ENCODE measurements at regions not wholly inside any gene's neighbourhood (a gene's known extent, or its start where the extent isn't known, plus 50 kb on each side); places are given as distances from the start of the nearest gene placed in this dataset.

DNA sequence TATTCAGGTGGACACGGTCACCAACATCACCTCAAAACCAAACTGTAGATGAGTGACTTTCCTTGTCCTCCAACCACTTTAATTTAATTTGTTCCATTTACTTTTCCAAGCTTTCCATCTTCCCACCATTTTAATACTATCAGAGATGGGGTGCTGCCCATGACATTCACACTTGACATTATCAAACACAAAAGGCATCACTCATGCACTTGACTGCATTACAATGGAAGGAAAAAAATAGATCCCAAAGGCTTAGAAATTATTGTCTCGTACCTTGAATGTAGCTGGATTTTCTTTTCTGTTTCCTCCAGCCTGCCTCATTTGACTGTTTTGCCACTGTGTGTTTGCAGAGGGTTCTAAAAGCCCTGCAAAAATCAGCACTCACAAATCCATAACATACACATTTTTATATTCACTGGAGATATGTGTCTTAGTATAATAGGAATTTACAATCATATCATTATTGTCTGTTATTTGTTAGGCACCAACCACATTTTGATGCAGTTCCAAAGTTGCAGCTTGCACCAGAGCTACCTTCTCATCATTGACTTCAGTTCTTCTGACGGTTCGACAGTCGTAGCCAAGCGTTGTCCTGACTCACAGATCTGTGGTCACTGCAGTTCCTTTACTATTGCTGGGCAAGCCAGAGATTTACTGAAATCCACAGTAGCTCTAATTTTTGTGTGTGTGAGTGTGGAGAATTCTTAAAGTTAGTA is 712.3 kb upstream of the WWC1 start:
- DNase-seq: no peak

DNA sequence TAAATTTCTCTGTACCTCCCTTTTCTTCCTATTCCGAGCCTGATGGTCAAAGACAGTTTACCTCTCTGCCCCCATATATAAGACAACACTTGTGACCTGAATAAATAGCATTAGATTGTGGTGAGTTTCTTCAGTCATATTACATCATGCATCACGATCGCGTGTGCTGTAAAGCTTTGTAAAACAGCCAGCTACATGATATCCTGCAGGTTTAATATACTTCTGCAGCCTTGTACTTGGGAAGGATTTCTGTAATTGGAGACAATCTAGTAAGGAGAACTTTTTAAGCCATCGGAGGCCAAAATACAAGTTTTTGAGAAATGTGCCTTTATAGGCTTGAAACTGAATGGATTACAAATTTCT is 711.8 kb upstream of the WWC1 start:
- no peak for DNase-seq

DNA sequence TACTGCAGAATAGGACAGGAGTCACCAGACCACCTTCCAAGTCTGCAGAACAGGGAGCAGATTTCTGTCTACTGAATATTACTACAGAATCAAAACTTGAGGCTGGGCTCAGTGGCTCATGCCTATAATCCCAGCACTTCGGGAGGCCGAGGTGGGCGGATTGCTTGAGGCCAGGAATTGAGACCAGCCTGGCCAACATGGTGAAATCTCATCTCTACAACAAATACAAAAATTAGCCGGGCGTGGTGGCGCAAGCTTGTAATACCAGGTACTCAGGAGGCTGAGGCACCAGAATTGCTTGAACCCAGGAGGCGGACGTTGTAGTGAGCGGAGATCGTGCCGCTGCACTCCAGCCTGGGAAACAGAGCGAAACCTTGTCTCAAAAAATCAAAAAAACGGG is 710.8 kb upstream of the WWC1 start:
- no peak for DNase-seq

DNA sequence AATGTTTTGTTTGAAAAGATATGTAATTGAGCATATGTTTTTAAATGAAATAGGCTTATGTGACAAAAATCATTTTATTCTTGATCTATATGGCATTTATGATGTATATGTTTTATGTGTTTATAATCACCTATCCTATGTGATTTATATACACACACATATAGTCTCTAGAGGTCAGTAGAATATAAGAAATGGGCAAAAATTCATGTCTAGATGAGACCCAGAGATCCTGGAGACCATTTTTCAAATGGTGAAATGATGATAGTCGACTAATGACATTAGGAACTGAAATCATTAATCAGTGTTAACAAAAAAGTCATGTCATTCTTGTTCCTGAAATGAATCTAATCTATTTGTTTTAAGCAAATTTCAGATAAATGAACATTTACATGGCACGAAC is 709.2 kb upstream of the WWC1 start:
- DNase-seq: no peak

DNA sequence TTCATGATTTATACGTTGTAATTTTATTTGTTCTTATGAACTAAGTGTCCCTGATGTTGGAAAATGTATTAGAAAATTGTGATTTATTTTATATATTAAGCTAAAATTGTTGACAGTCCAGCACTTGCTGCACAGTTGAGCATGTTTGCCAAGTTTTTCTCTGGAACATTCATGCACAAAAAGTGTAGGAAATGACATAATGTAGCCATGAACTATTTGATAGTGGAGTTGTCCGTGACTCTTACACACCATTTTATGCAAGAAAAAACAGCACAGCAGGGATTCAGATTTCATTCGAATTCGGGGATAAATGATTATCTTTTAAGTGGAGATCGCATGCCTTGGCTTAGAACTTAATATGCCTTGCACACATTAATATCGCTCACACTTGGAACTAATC is 708.6 kb upstream of the WWC1 start:
- no peak for DNase-seq

DNA sequence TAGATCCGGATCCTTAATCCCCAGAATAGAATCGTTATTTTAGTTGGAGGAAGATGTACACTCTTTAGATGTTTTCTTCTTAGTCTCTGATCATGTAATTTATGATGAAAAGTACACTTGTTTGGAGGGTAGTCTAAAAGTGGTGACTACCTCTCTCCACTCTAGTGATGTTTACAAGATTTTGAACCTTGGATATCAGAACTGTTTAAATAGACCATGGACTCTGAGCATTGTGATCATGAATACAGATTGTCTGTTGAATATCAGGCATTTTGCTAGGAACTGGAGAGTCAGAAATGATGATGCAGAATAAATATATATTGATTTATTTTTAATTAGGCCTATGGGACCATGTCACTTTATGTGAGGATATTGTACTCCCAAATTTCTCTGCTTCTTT is 706.3 kb upstream of the WWC1 start:
- DNase-seq: no peak

DNA sequence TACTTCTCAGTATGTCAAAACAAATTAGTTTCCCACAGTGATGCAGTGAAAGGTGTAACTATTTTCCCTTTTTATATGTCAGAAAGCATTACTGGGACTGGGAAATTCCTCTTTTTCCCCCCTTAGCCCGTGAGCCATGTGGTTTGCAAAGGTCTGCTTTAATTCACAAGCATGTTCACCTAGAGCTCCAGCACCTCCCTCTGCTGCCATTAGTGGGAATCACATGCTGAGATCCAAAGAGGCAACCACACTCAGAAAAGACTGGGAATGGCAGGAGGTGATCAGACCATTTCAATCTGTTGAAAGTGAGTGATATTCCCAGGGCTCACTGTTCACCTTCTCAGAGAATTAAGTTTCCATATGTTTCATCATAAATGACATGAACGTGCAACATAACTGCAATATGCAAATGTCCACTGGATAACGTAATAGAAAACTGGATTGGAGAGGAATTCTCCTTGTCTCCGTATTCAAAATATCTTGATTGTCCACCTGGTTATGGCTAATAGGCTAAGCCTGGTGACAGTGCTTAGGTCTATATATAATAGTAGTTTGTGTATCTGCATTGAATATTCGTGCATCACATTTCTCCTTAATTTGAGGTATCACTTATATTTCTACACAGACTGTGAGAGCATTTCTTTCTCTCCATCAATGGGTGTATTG is 703.5 kb upstream of the WWC1 start:
- no peak for DNase-seq

DNA sequence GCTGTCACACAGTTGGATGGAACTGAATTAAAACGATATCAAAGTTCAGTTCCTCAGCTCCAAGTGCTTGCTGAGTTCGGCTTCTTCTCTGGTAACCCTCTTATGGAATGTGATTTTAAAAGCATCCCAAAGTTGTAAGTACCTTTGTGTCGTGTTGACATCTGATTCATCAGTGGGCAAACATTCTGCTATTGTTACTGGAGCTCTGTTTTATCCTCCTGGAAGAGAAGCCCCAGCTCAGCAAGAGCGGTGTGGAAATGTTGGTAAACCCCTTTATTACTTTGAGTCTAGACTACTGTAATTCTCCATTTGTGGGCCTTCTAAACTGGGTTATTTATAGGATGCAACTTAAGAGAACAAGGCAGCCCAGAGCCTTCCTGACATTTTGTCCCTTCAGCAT is 699.3 kb upstream of the WWC1 start:
- DNase-seq: no peak

DNA sequence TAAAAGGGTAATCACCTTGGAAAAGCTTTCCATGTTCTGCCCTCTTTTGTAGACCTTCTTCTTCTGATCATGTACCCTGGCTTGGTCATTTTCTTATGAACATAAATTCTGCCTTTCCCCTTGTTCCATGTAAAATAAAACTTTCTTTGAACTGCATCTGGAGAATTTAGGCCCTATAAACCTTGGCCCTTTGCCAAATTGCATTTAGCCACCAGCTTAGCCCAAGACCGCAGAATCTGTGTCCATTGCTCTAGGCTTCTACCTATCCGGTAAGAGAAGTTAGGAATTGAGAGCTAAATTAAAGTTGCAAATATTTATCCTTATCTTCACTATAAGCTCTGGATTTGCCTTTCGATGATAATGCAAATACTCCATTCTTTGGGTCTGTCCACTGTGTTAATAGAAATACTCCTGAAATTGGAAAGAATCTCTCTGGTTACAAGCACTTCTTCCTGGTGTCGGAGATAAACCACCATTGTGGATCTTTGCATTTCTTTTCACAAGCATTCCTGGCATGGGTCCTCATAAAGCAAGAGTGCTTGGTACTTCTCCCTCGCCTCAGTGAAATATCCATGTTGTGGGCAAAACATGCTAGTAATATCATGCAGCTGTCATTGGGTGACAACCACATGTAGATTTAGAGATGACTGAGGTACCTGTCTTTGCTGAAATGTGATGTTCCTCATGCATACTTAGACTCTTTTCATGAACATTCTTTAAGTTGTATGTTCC is 698.0 kb upstream of the WWC1 start:
- DNase-seq: no peak

DNA sequence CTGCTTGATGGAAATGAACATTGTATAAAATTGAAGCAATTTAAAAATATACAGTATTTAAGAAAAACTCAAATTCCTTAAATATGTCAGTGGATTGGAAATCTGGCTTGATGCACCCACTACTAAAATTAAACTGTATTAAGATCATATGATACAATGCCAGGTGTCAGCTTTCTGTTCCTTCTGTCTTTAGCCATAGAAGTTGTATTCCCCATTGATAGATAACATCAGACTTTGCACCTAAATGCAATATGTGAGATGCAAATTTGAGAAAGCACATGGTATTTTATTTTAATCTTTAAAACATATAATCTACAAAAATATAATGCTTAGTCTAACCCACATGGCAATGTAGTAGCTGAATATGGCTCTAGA is 697.4 kb upstream of the WWC1 start:
- DNase-seq: no peak

DNA sequence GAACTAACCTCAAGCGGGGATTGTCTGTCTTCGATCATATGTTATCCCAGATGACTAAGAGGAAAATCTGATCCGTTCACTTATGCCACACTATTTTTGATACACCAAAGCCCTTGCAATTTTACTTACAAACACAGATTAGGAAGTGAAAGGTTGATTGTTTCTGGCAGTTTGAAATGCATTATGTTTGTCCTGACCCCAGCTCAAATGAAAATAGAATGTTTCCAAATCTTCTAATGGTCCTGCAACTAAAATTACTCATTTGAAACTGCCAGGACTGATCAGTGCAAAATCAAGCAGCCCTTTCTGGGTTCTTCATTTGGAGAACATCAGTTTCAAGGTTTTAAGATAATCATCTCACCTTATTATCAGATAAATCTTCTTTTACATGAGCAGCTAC is 696.7 kb upstream of the WWC1 start:
- DNase-seq: no peak

DNA sequence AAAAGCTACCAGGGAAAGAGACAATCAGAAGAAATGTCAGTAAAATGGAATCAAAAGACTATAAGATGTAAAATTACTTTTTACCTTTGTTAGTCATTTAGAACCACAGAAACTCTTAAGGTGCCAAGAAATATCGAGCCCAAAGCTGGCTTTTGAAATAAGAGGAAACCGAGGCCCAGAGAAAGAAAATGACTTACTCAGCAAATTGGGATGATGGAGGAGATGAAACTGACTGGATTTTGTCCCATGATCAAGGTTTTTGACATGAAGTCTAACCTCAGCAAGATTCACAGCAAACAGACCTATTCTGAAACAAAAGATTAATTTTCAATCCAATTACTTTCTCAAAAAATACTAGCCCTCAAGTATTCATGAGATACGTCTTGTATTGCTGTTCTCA is 696.2 kb upstream of the WWC1 start:
- no peak for DNase-seq

DNA sequence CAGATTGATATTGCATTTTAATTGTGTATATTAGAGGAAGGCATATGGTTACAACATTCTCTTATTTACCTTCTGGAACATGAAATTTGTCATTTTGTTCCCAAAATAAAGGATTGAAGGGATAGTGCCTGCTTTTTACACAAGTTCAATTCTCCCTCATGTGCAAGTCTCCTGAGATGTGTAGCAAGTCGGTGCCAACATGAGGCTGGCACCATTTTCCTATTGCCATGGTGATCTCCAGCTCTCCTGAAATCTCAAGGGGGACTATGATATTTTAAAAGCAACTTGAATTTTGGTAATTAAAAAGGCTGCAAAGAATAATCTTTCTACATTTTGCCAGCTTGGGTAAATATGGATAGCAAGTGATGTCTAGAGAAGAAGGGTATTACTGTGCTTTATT is 693.3 kb upstream of the WWC1 start:
- DNase-seq: no peak

DNA sequence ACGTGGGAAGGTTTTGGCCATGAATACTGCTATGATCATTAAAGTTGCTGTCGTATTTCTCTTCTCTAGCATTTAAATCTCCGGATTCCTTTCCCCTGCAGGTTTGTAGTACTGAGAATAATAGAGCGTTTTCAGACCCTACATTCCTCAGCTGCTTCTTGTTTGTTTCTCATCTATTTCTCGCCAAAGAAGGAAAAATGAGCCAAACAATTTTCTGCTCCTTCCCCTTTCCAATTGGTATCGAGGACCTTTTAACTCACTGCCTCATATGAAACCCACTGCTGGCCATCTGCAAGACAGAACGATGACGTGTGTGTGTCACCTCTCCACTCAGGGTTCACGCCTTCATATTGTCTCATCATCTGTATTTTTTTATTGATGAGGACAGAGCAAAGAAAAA is 689.4 kb upstream of the WWC1 start:
- DNase-seq: no peak

DNA sequence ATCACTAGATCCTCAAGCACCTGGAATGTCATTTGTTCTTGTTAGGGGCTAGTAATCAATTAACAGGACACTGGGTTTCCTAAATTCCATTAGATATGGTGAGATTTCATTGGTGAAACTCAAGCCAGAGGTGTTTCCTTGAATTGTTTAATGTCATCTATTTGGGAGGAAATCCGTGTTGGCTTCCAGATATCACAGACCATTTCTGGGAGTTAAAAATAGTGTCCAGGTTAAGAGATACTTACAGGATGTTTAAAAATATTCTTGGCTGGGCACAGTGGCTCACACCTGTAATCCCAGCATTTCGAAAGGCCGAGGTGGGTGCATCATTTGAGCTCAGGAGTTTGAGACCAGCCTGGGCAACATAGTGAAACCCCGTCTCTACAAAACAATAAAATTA is 688.3 kb upstream of the WWC1 start:
- DNase-seq: no peak

DNA sequence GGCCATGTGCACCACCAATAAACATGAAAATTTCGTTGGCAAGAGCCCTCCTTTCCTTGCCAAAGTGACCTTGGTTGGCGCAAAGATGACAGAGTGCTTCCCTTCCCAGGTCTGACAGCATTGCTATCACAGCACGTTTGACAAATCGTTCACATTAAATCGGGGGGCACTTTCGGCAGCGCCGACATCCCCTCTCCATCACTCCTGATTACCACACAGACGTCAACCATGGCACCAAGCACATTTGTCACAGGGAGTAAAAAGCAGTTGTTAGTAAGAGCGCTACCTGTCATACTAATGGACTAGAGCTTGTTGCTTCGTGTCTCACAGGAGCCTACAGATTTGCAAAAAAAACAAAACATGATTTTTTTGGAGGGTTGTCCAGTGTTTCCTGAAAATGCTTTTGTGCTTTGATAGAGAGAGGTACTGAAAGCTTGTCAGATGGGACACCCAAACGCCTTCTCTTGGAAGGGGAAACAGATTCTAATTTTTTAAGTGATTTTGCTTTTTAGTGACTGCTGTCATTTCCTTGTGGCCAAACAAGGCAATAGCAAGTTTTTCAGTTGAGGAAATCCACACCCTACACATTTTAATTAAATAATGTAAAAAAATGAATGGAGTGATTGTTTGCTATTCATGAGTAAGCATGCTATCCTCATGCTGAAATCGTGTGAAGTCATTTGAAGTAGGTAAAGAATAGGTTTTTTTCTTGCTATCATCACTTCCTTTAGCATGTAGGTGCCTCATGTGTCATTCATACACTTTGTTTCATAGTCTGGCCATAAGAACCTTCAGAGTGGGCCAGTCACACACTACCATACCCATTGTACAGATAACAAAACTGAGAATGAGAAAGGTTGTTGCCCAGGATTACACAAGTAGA is 682.8 kb upstream of the WWC1 start:
- DNase-seq: no peak

DNA sequence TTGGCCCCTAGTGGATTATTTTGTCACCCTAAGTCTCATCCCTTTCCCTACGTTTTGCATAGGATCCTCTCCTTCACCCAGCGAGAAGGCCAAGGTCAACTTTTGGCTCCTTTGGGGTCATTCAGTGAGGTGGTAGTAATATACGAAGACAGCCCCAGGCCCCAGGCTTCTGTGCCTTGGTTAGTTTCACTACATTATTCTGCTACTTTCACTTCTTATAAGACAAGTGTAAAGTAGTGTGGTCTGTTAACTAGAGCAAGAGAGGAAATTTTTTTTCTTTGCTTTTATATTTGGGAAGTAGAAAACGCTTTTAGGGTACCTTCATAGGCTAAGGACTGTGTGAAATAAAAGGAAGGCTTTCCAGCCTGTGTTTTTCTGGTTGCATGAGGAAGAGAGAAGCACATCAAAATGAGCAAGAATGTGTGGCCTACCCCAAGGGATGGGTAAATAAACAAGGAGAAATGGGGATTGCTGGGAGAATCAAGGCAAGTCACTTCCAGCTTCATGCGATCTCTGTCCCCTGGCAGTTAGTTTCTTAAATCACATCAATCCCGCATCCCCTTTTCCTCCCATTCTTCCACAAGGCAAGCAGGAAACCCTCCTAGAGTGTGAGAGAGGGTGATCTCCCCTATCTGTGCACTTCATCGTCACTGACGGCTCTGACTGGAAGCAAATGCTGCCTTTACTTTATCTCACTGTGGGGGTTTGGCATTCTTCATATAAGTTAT is 677.0 kb upstream of the WWC1 start:
- no peak for DNase-seq

DNA sequence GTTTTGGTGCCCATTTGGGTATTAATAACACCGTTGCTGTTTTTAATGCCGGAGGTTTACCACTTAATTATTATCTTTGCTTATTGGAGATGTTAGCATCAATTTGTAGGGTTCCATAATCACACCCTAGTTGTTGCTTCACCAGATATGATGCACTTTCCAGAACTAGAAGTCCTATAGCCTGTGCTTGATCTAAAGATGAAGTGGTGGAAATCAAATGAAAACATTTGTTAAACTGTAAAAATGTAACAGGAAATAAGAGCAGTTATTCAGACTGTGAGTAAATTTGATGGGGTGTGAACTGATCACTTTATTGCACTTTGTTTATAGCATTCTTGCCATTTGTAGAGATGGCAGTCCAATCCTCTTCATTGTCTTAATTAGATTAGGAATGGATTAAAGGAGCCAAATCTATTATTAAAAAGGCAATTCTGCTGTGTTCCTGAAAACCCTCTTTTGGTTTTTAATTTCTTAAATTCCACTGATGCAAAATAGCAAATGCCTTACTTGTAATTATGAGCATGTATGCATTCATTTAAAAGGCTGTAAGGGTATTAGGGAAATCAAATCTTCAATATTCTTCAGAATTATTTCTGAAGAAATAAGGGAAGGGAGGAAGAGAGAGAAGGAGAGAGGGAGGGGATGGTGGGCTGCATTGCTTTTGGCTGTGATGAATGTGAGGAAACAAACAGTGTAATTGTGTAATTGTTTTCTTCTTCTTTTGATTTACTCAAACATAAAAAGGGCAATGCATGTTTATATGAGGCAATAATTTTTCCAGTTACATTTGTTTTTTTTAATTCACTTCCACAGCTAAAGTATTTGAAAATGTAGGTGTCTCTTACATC is 675.2 kb upstream of the WWC1 start:
- DNase-seq: no peak

DNA sequence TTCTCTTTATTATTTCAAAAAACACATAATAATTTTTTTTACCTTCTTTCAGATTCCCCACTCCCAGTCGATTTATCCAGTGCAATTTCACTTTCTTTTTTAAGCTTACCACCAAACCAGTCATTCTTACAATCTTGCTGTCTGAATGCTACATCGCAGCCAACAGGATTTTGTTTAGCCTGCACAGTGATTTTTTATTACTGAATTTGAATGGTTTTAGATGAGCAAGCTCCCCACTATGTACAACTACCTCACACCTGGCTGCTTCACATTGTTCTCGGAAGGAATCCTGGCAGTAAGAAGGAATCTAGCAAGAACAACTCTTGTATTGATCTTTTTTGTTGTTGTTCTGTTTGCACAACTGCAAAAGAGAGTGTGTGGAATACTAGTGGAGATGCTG is 668.1 kb upstream of the WWC1 start:
- no peak for DNase-seq

DNA sequence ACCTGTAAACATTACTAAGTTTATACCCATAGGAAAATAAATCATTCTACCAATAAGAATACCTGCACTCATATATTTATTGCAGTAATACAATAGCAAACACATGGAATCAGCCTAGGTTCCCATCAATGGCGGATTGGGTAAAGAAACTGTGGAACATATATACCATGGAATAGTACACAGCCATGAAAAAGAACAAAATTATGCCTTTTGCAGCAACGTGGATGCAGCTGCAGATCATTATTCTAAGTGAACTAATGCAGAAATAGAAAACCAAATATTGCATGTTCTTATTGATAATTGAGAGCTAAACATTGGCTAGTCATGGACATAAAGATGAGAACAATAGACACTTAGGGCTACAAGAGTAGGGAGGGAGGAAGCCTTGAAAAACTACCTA is 667.4 kb upstream of the WWC1 start:
- no peak for DNase-seq

DNA sequence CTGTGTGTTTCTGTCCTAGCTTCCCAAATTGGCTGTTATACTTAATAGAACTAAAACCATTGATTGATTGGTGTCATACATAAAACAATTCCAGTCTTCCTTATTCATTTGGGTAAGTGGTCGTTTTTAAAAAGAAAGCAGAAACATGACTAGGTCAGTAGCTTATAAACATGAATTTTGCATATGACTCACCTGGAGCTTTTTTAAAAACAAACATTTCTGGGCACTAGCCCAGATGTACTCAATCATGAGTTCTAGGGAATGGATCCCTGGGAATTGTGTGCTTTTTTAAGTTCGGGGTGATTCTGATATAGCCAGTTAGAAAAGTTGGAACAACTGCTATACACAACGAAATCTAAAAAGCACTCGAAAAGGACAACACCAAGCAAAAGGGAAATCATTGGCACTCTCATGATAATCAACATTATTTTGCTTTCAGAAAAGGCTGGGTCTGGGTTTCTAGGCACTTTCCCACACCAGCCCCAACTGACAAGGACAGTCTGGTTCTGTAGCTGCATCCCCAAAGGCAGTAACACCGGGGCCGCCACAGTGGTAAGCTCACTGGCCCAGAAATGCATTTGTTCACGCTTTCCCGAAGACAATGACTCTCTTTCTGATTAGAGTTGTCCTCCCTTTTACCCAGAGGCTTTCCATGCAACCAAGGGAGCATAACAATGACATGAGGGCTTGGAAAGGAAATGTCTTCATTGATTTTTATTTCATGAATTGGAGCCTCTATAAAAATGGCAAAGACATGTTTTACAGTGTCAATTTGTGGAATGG is 664.9 kb upstream of the WWC1 start:
- DNase-seq: no peak
